Activated CD8-positive, alpha-beta T cell treated with anti-CD3 and anti-CD28 coated beads for 36 hours (primary cell): ENCODE measurements at regions not wholly inside any gene's neighbourhood (a gene's known extent, or its start where the extent isn't known, plus 50 kb on each side); places are given as distances from the start of the nearest gene placed in this dataset.
"Not testable (repeated sequence)": the region's sequence is repeated elsewhere in the genome, so short reads cannot be mapped to it uniquely, and the experiment has no call there.

Experiments
- ATAC-seq: fragments of 200-7000 bp; cut with Tn5 transposase; one replicate; pipeline ENCODE4 v1.10.0; 2021; ENCODE audit warnings: mild to moderate bottlenecking, moderate library complexity
- CTCF ChIA-PET: fragments of 350-600 bp; sonication (Branson Sonifier 250); formaldehyde crosslinking; loops from one replicate; lab custom pipeline; 2021; ENCODE audit warnings: antibody characterized with exemption; lab: Charles Lee
- POLR2A ChIA-PET: fragments of 350-600 bp; sonication (Branson Sonifier 250); formaldehyde crosslinking; loops from one replicate; lab custom pipeline; 2021; ENCODE audit warnings: antibody characterized with exemption; lab: Charles Lee
- DNase-seq: peaks from one replicate; pipeline ENCODE4 v3.0.0-alpha.2; 2020
- H3K27ac Mint-ChIP-seq: one replicate; pipeline ENCODE4 v1.8.0; 2021; ENCODE audit warnings: mild to moderate bottlenecking, mixed read lengths
- H3K27me3 Mint-ChIP-seq: one replicate; pipeline ENCODE4 v1.8.0; 2021; ENCODE audit warnings: mixed read lengths
- H3K36me3 Mint-ChIP-seq: one replicate; pipeline ENCODE4 v1.8.0; 2021; ENCODE audit warnings: low read depth, mixed read lengths
- H3K4me1 Mint-ChIP-seq: one replicate; pipeline ENCODE4 v1.8.0; 2021; ENCODE audit warnings: low read depth, mixed read lengths
- H3K4me3 Mint-ChIP-seq: one replicate; pipeline ENCODE4 v1.8.0; 2021; ENCODE audit warnings: mild to moderate bottlenecking, moderate library complexity, mixed read lengths
- H3K9me3 Mint-ChIP-seq: one replicate; pipeline ENCODE4 v1.8.0; 2021; ENCODE audit warnings: mixed read lengths
- CTCF ChIP-seq: fragments of 200-600 bp; IDR thresholded peaks from one replicate; pipeline ENCODE4 v1.8.0; 2022; ENCODE audit warnings: antibody characterized with exemption, mild to moderate bottlenecking
- intact Hi-C: fragments of 100-400 bp; cut with micrococcal nuclease; formaldehyde crosslinking; loops from one replicate; pipeline ENCODE4 v1.10.0; 2022

- H3K27ac Mint-ChIP-seq, result no peak overlapping the region
- CTCF ChIA-PET, result no interaction called here
- POLR2A ChIA-PET, result no interaction called here
- no peaks in the 10 kb centered on the region for H3K27me3 Mint-ChIP-seq
- ATAC-seq, result no peak
- H3K9me3 Mint-ChIP-seq, result peaks cover 4% of the 10 kb centered on the region
- intact Hi-C loops, result no loop called here
- DNase-seq, result no peak
- H3K4me3 Mint-ChIP-seq, result no peak overlapping the region
- H3K4me1 Mint-ChIP-seq, result no peaks in the 10 kb centered on the region
- no peak for TF ChIP-seq CTCF
- H3K36me3 Mint-ChIP-seq, result no peaks in the 10 kb centered on the region
These were observed 438.9 kb downstream of the NAV3 start for GRCh38 chr12:78269620-78270019.

GRCh38 chr12:78271546-78271945, 440.9 kb downstream of the NAV3 start:
- POLR2A ChIA-PET, result no interaction called here
- no peak for ATAC-seq
- intact Hi-C loops, result no loop called here

GRCh38 chr12:78275886-78276285, 445.2 kb downstream of the NAV3 start:
- ATAC-seq (no peak), DNase-seq (no peak)
- intact Hi-C loops, result no loop called here
- peaks cover 4% of the 10 kb centered on the region for H3K9me3 Mint-ChIP-seq
- no peaks in the 10 kb centered on the region for H3K36me3 Mint-ChIP-seq
- no peak for TF ChIP-seq CTCF
- H3K4me1 Mint-ChIP-seq, result no peaks in the 10 kb centered on the region
- no peaks in the 10 kb centered on the region for H3K27me3 Mint-ChIP-seq
- no peak overlapping the region for H3K27ac Mint-ChIP-seq
- ChIA-PET POLR2A (no interaction called here), CTCF (no interaction called here)
- H3K4me3 Mint-ChIP-seq, result no peak overlapping the region

More at GRCh38 chr12:78271546-78271945, 440.9 kb downstream of the NAV3 start:
- Mint-ChIP-seq H3K27ac (no peak overlapping the region), H3K27me3 (no peaks in the 10 kb centered on the region), H3K9me3 (peaks cover 4% of the 10 kb centered on the region), H3K36me3 (no peaks in the 10 kb centered on the region), H3K4me3 (no peak overlapping the region), H3K4me1 (no peaks in the 10 kb centered on the region)
- no peak for TF ChIP-seq CTCF
- CTCF ChIA-PET, result no interaction called here
- DNase-seq, result no peak

GRCh38 chr12:78278706-78279190, 448.1 kb downstream of the NAV3 start:
- no peaks in the 10 kb centered on the region for H3K4me1 Mint-ChIP-seq
- H3K27ac Mint-ChIP-seq, result no peak overlapping the region
- no peaks in the 10 kb centered on the region for H3K27me3 Mint-ChIP-seq
- no peak for ATAC-seq
- H3K36me3 Mint-ChIP-seq, result no peaks in the 10 kb centered on the region
- CTCF ChIA-PET, result no interaction called here
- no peak for DNase-seq
- no peaks in the 10 kb centered on the region for H3K9me3 Mint-ChIP-seq
- intact Hi-C loops, result no loop called here
- POLR2A ChIA-PET, result no interaction called here
- no peak overlapping the region for H3K4me3 Mint-ChIP-seq
- TF ChIP-seq CTCF, result no peak

GRCh38 chr12:78279567-78279966, 448.9 kb downstream of the NAV3 start:
- H3K27me3 Mint-ChIP-seq, result no peaks in the 10 kb centered on the region
- POLR2A ChIA-PET, result no interaction called here
- ATAC-seq (no peak), DNase-seq (no peak)
- intact Hi-C loops, result no loop called here
- CTCF ChIA-PET, result no interaction called here
- no peaks in the 10 kb centered on the region for H3K9me3 Mint-ChIP-seq
- no peaks in the 10 kb centered on the region for H3K36me3 Mint-ChIP-seq
- TF ChIP-seq CTCF, result no peak
- H3K27ac Mint-ChIP-seq, result no peak overlapping the region
- H3K4me1 Mint-ChIP-seq, result no peaks in the 10 kb centered on the region
- no peak overlapping the region for H3K4me3 Mint-ChIP-seq

- H3K36me3 Mint-ChIP-seq, H3K9me3 Mint-ChIP-seq, intact Hi-C loops, H3K4me3 Mint-ChIP-seq, H3K4me1 Mint-ChIP-seq, ATAC-seq, POLR2A ChIA-PET, DNase-seq, H3K27me3 Mint-ChIP-seq, H3K27ac Mint-ChIP-seq, CTCF ChIA-PET: not testable (repeated sequence)
These were observed 450.4 kb downstream of the NAV3 start for GRCh38 chr12:78281102-78281501.
